ENCODE measurements at regions not wholly inside any gene's neighbourhood (a gene's known extent, or its start where the extent isn't known, plus 50 kb on each side); places are given as distances from the start of the nearest gene placed in this dataset.

- H3K4me3 ChIP-seq (replicated peaks; ENCODE audit: low read depth, low read length) = no peak overlapping the region
- no peak for TF ChIP-seq CTCF (IDR thresholded peaks at IDR 0.05; ENCODE audit: low read depth, low read length, missing control alignments)
- no peak for DNase-seq (ENCODE audit: extremely low read depth, low read depth)
Observed at GRCh38 chr1:58390091-58390490, 156.4 kb downstream of the OMA1 start.

- TF ChIP-seq CTCF (IDR thresholded peaks at IDR 0.05; ENCODE audit: low read depth, low read length, missing control alignments) = no peak
- no peak overlapping the region for H3K4me3 ChIP-seq (replicated peaks; ENCODE audit: low read depth, low read length)
- no peak for DNase-seq (ENCODE audit: extremely low read depth, low read depth)
Observed at GRCh38 chr1:58380345-58380744, 166.2 kb downstream of the OMA1 start.

GRCh38 chr1:58367217-58367616 lies 179.3 kb downstream of the OMA1 start:
- DNase-seq (ENCODE audit: extremely low read depth, low read depth) = no peak
- no peak for TF ChIP-seq CTCF (IDR thresholded peaks at IDR 0.05; ENCODE audit: low read depth, low read length, missing control alignments)
- no peak overlapping the region for H3K4me3 ChIP-seq (replicated peaks; ENCODE audit: low read depth, low read length)

GRCh38 chr1:58365328-58365727 lies 181.2 kb downstream of the OMA1 start:
- DNase-seq (ENCODE audit: extremely low read depth, low read depth) = no peak
- no peak for TF ChIP-seq CTCF (IDR thresholded peaks at IDR 0.05; ENCODE audit: low read depth, low read length, missing control alignments)
- no peak overlapping the region for H3K4me3 ChIP-seq (replicated peaks; ENCODE audit: low read depth, low read length)

GRCh38 chr1:58363585-58363984 lies 182.9 kb downstream of the OMA1 start:
- no peak for TF ChIP-seq CTCF (IDR thresholded peaks at IDR 0.05; ENCODE audit: low read depth, low read length, missing control alignments)
- no peak overlapping the region for H3K4me3 ChIP-seq (replicated peaks; ENCODE audit: low read depth, low read length)
- DNase-seq (ENCODE audit: extremely low read depth, low read depth) = no peak

GRCh38 chr1:58361134-58361533 lies 185.4 kb downstream of the OMA1 start:
- no peak overlapping the region for H3K4me3 ChIP-seq (replicated peaks; ENCODE audit: low read depth, low read length)
- no peak for TF ChIP-seq CTCF (IDR thresholded peaks at IDR 0.05; ENCODE audit: low read depth, low read length, missing control alignments)
- no peak for DNase-seq (ENCODE audit: extremely low read depth, low read depth)

- no peak for TF ChIP-seq CTCF (IDR thresholded peaks at IDR 0.05; ENCODE audit: low read depth, low read length, missing control alignments)
- DNase-seq (ENCODE audit: extremely low read depth, low read depth) = no peak
- H3K4me3 ChIP-seq (replicated peaks; ENCODE audit: low read depth, low read length) = no peak overlapping the region
Observed at GRCh38 chr1:58358346-58358745, 188.2 kb downstream of the OMA1 start.

Data from HFF-Myc (cell line).